Transverse colon (tissue), 4 donors: ENCODE measurements at regions not wholly inside any gene's neighbourhood (a gene's known extent, or its start where the extent isn't known, plus 50 kb on each side); places are given as distances from the start of the nearest gene placed in this dataset.

Experiments
- EP300 ChIP-seq: sonication (generic); formaldehyde crosslinking; IDR thresholded peaks from one replicate; pipeline ENCODE4 v1.6.1; 2017; ENCODE audit warnings: antibody characterized with exemption, low read depth
- POLR2A ChIP-seq: fragments of 450-650 bp; IDR thresholded peaks from one replicate; pipeline ENCODE4 v1.6.1; 2016; ENCODE audit warnings: antibody characterized with exemption, mild to moderate bottlenecking, moderate library complexity
- POLR2AphosphoS5 ChIP-seq, 3 donors: sonication (generic); formaldehyde crosslinking; IDR thresholded peaks; one replicate each; pipeline ENCODE4 v1.6.1; 2016; ENCODE audit warnings: antibody characterized with exemption in 3 of 3
- TF ChIP-seq, protein P1 (sequence below), 5 experiments: fragments of 200-600 bp in 3 of 5; fragments of 450-650 bp in 2 of 5; sonication (generic) in 3 of 5; IDR thresholded peaks; 1 replicate in 2 of 5; 2 replicates in 3 of 5; pipeline ENCODE4 v1.5.1; 2016 to 2017; ENCODE audit warnings: antibody characterized with exemption in 5 of 5, inconsistent platforms in 3 of 5, mild to moderate bottlenecking in 2 of 5, moderate library complexity in 1 of 5

DNA sequence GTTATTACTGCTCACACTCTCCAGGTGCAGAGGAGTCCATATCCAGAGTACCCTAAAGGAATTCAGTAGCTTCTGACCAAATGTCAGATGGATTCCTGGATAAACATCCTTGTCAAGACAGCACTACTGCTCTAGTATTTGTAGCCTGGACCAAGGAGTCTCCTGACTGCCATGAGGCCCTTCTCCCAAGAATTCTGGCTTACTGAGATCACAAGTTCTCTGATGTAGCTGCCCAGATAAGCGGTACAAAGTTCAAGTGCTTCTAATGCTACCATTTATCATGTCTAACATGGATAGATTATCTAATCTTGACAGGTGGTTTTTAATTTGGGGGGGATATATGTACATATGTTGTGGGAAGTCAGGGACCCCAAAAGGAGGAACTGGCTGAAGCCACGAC lies 196.6 kb upstream of the HMCN1 start:
- TF ChIP-seq, protein P1, sequence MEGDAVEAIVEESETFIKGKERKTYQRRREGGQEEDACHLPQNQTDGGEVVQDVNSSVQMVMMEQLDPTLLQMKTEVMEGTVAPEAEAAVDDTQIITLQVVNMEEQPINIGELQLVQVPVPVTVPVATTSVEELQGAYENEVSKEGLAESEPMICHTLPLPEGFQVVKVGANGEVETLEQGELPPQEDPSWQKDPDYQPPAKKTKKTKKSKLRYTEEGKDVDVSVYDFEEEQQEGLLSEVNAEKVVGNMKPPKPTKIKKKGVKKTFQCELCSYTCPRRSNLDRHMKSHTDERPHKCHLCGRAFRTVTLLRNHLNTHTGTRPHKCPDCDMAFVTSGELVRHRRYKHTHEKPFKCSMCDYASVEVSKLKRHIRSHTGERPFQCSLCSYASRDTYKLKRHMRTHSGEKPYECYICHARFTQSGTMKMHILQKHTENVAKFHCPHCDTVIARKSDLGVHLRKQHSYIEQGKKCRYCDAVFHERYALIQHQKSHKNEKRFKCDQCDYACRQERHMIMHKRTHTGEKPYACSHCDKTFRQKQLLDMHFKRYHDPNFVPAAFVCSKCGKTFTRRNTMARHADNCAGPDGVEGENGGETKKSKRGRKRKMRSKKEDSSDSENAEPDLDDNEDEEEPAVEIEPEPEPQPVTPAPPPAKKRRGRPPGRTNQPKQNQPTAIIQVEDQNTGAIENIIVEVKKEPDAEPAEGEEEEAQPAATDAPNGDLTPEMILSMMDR (IDR thresholded peaks at IDR 0.05), result no peak
- TF ChIP-seq POLR2A (no peak), POLR2AphosphoS5 (IDR thresholded peaks at IDR 0.05) (no peak), EP300 (no peak)
